HL-60 (cell line): ENCODE measurements at regions not wholly inside any gene's neighbourhood (a gene's known extent, or its start where the extent isn't known, plus 50 kb on each side); places are given as distances from the start of the nearest gene placed in this dataset.

Experiments
- CTCF ChIP-seq: IDR thresholded peaks from one replicate; pipeline ENCODE4 v1.5.1; 2011; ENCODE audit warnings: low read length, control low read depth, inconsistent platforms; ENCODE audit not compliant: insufficient read depth
- GABPA ChIP-seq: IDR thresholded peaks from 2 replicates; pipeline ENCODE4 v1.6.1; 2012; ENCODE audit warnings: low read depth
- POLR2AphosphoS5 ChIP-seq: IDR thresholded peaks from 2 replicates; pipeline ENCODE4 v1.6.1; 2012; ENCODE audit warnings: low read depth
- REST ChIP-seq: IDR thresholded peaks from 2 replicates; pipeline ENCODE4 v1.6.1; 2012; ENCODE audit warnings: low read depth; ENCODE audit not compliant: insufficient replicate concordance
- SPI1 ChIP-seq: IDR thresholded peaks from 2 replicates; pipeline ENCODE4 v1.6.1; 2012; ENCODE audit warnings: low read depth, mild to moderate bottlenecking, borderline replicate concordance

- TF ChIP-seq CTCF (no peak), REST (no peak), SPI1 (no peak), POLR2AphosphoS5 (no peak), GABPA (no peak)
Measured at GRCh38 chr6:125597411-125598253, 151.8 kb upstream of the HEY2 start.
